NCI-H1694 treated with DMSO at 0.1 percent for 48 hours (cell line): ENCODE measurements at regions not wholly inside any gene's neighbourhood (a gene's known extent, or its start where the extent isn't known, plus 50 kb on each side); places are given as distances from the start of the nearest gene placed in this dataset.

ENCODE experiments used
- DNase-seq: peaks from one replicate; lab custom pipeline; 2025; lab: John Stamatoyannopoulos, UW

GRCh38 chr15:62986948-62987347, 55.6 kb upstream of the TPM1 start:
- DNase-seq = no peak

- no peak for DNase-seq
Observed at GRCh38 chr15:62988701-62989100, 53.8 kb upstream of the TPM1 start.

GRCh38 chr15:62989366-62990055, 53.0 kb upstream of the TPM1 start:
- no peak for DNase-seq

GRCh38 chr15:62991698-62992097, 50.8 kb upstream of the TPM1 start:
- DNase-seq = no peak

GRCh38 chr15:62992302-62992701, 50.2 kb upstream of the TPM1 start:
- no peak for DNase-seq
